Caco-2 (cell line): ENCODE measurements at regions not wholly inside any gene's neighbourhood (a gene's known extent, or its start where the extent isn't known, plus 50 kb on each side); places are given as distances from the start of the nearest gene placed in this dataset.

ENCODE experiments used
- BruUV-seq: library from RNA; stranded (reverse); fragments of 400-500 nt; replicated peaks from 2 replicates; lab custom pipeline; 2021; lab: Mats Ljungman, UMichigan
- CTCF ChIA-PET: fragments of 300-600 bp; sonication (Branson Sonifier 250); formaldehyde crosslinking; loops from one replicate; lab custom pipeline; 2022; ENCODE audit warnings: antibody characterized with exemption; lab: Charles Lee
- POLR2A ChIA-PET: fragments of 300-600 bp; sonication (Branson Sonifier 250); formaldehyde crosslinking; loops from one replicate; lab custom pipeline; 2022; ENCODE audit warnings: antibody characterized with exemption; lab: Charles Lee
- DNase-seq, 2 experiments: peaks; one replicate each; pipeline versions ENCODE4 v3.0.0 to v3.0.0-alpha.2; 2020 to 2022
- H3K27me3 ChIP-seq: replicated peaks from 2 replicates; pipeline ENCODE4 v1.6.0; 2011; ENCODE audit warnings: low read length; ENCODE audit not compliant: control insufficient read depth, insufficient read depth
- H3K36me3 ChIP-seq: 2 replicates; pipeline ENCODE4 v1.5.1; 2011; ENCODE audit warnings: low read length; ENCODE audit not compliant: control insufficient read depth, insufficient read depth
- H3K4me1 ChIP-seq: fragments of 250-450 bp; sonication (Bioruptor Pico); 2 replicates; pipeline ENCODE4 v1.5.1; 2020; ENCODE audit warnings: mild to moderate bottlenecking
- H3K4me3 ChIP-seq: 2 replicates; pipeline ENCODE4 v1.5.1; 2011; ENCODE audit warnings: low read depth, mild to moderate bottlenecking, control low read depth, low read length
- H3K9me3 ChIP-seq: fragments of 250-450 bp; sonication (Bioruptor Pico); 2 replicates; pipeline ENCODE4 v1.5.1; 2020; ENCODE audit warnings: mild to moderate bottlenecking, moderate library complexity
- H3K27ac Mint-ChIP-seq: one replicate; pipeline ENCODE4 v1.8.0; 2022; ENCODE audit warnings: mixed read lengths; ENCODE audit not compliant: unreplicated experiment
- H3K27me3 Mint-ChIP-seq: one replicate; pipeline ENCODE4 v1.8.0; 2022; ENCODE audit warnings: mixed read lengths; ENCODE audit not compliant: insufficient read depth, unreplicated experiment
- H3K36me3 Mint-ChIP-seq: one replicate; pipeline ENCODE4 v1.8.0; 2022; ENCODE audit warnings: mild to moderate bottlenecking, mixed read lengths; ENCODE audit not compliant: insufficient read depth, unreplicated experiment
- H3K4me1 Mint-ChIP-seq: one replicate; pipeline ENCODE4 v1.8.0; 2022; ENCODE audit warnings: low read depth, mixed read lengths; ENCODE audit not compliant: unreplicated experiment
- H3K4me3 Mint-ChIP-seq: one replicate; pipeline ENCODE4 v1.8.0; 2022; ENCODE audit warnings: mild to moderate bottlenecking, moderate library complexity, mixed read lengths; ENCODE audit not compliant: unreplicated experiment
- H3K9me3 Mint-ChIP-seq: one replicate; pipeline ENCODE4 v1.8.0; 2022; ENCODE audit warnings: mixed read lengths; ENCODE audit not compliant: unreplicated experiment
- intact Hi-C: fragments of 100-400 bp; cut with micrococcal nuclease; formaldehyde crosslinking; loops from one replicate; pipeline ENCODE4 v1.10.0; 2022; ENCODE audit not compliant: unreplicated experiment
- TF ChIP-seq, protein P1 (sequence below), 2 experiments: fragments of 200-600 bp in 1 of 2; IDR thresholded peaks; 1 replicate in 1 of 2; 2 replicates in 1 of 2; pipeline versions ENCODE4 v1.5.1 to v1.8.0; 2011 to 2022; ENCODE audit warnings: antibody characterized with exemption in 1 of 2, control low read depth in 1 of 2, inconsistent platforms in 1 of 2, low read depth in 1 of 2, low read length in 1 of 2, mild to moderate bottlenecking in 1 of 2, moderate library complexity in 1 of 2; ENCODE audit not compliant: insufficient read depth in 1 of 2, severe bottlenecking in 1 of 2, unreplicated experiment in 1 of 2

DNA sequence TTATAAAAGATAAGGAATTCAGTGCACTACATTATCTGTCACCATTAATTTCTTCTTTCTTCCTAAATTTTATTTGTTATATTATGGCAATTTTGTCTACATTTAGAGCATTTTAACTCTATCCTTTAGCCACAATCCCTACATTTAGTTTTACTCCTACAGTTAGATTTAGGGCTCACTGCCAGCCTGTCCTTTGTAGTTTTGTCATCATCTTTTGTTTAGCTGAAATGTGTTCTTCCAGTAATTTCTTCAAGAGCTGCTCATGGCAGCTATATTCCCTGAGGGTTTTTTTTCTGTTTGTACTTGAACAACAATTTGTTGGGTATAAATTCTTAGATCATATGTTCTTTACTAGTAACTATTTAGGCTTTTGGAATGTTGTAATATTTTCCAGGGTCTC lies 72.7 kb upstream of the B3GAT2 start:
- ChIA-PET CTCF (no interaction called here), POLR2A (no interaction called here)
- DNase-seq, result no peak
- intact Hi-C loops, result no loop called here
- H3K4me3 Mint-ChIP-seq, result no peak overlapping the region
- no peak overlapping the region for H3K27ac Mint-ChIP-seq
- H3K9me3 Mint-ChIP-seq, result no peaks in the 10 kb centered on the region
- H3K9me3 ChIP-seq, result no peaks in the 10 kb centered on the region
- TF ChIP-seq, protein P1, sequence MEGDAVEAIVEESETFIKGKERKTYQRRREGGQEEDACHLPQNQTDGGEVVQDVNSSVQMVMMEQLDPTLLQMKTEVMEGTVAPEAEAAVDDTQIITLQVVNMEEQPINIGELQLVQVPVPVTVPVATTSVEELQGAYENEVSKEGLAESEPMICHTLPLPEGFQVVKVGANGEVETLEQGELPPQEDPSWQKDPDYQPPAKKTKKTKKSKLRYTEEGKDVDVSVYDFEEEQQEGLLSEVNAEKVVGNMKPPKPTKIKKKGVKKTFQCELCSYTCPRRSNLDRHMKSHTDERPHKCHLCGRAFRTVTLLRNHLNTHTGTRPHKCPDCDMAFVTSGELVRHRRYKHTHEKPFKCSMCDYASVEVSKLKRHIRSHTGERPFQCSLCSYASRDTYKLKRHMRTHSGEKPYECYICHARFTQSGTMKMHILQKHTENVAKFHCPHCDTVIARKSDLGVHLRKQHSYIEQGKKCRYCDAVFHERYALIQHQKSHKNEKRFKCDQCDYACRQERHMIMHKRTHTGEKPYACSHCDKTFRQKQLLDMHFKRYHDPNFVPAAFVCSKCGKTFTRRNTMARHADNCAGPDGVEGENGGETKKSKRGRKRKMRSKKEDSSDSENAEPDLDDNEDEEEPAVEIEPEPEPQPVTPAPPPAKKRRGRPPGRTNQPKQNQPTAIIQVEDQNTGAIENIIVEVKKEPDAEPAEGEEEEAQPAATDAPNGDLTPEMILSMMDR (IDR thresholded peaks at IDR 0.05; ENCODE audit: insufficient read depth in 1 of 2, low read depth in 1 of 2, low read length in 1 of 2, severe bottlenecking in 1 of 2, unreplicated experiment in 1 of 2), result no peak
- H3K4me3 ChIP-seq, result no peak overlapping the region
- peaks cover 6% of the 10 kb centered on the region for H3K4me1 Mint-ChIP-seq
- no peaks in the 10 kb centered on the region for H3K27me3 Mint-ChIP-seq
- no TSS peak for BruUV-seq
- H3K36me3 Mint-ChIP-seq, result no peaks in the 10 kb centered on the region
- peaks cover 5% of the 10 kb centered on the region; the same call in 1 of the 2 replicates for H3K4me1 ChIP-seq
- no peaks in the 10 kb centered on the region for H3K36me3 ChIP-seq
- no peaks in the 10 kb centered on the region for H3K27me3 ChIP-seq

DNA sequence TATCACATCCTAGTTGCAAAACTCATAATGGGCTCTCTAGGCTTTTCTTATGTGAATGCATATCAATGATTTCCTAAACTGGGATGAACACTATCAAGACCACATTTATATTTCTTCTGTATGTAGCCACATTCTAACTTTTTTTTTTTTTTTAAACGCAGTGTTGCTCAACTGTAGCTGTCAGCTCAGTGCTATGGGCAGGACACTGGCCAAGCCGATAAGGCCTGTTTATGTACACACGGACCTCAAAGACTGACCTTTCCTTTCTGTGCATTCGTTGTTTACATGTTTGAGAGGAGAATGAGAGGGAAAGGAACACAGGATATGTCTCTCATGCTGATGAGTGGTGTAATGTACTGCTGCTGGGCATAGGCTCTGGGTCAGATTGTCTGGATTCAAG lies 75.1 kb upstream of the B3GAT2 start:
- Histone ChIP-seq H3K27me3 (no peaks in the 10 kb centered on the region), H3K4me1 (peaks cover 14% of the 10 kb centered on the region), H3K36me3 (no peaks in the 10 kb centered on the region), H3K4me3 (no peak overlapping the region), H3K9me3 (no peaks in the 10 kb centered on the region)
- DNase-seq, result no peak
- intact Hi-C loops, result no loop called here
- no peak overlapping the region for H3K4me3 Mint-ChIP-seq
- ChIA-PET POLR2A (interaction anchor here (0.7 kb wide), 1 partner anchor 865 kb away, joined by 3 read pairs; no protein-coding TSS in a partner anchor), CTCF (no interaction called here)
- TF ChIP-seq, protein P1 (IDR thresholded peaks at IDR 0.05; ENCODE audit: insufficient read depth in 1 of 2, low read depth in 1 of 2, low read length in 1 of 2, severe bottlenecking in 1 of 2, unreplicated experiment in 1 of 2), result no peak
- no peaks in the 10 kb centered on the region for H3K9me3 Mint-ChIP-seq
- BruUV-seq, result no TSS peak
- H3K27ac Mint-ChIP-seq, result no peak overlapping the region
- no peaks in the 10 kb centered on the region for H3K27me3 Mint-ChIP-seq
- peaks cover 4% of the 10 kb centered on the region for H3K36me3 Mint-ChIP-seq
- peaks cover 6% of the 10 kb centered on the region for H3K4me1 Mint-ChIP-seq

DNA sequence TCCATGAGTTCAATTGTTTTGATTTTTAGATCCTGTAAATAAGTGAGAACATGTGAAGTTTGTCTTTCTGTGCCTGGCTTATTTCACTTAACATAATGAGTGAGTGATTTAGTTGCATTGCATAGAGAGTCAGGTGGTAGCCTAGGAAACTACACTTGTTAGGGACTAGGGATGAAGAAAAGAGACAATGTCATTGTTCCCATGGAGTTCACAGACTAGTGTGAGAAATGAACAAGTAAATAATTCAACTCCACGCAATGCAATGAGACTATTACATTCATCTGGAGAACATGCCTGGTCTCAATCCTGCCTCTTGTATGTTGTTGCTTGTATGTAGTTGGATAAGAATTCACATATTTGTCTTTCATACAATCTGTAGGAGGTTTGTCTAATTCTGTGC lies 76.3 kb upstream of the B3GAT2 start:
- ChIA-PET CTCF (no interaction called here), POLR2A (no interaction called here)
- no peak for DNase-seq
- Mint-ChIP-seq H3K36me3 (peaks cover 6% of the 10 kb centered on the region), H3K4me3 (no peak overlapping the region), H3K27me3 (no peaks in the 10 kb centered on the region), H3K27ac (no peak overlapping the region), H3K4me1 (peaks cover 6% of the 10 kb centered on the region), H3K9me3 (no peaks in the 10 kb centered on the region)
- no peak overlapping the region for H3K4me3 ChIP-seq
- H3K27me3 ChIP-seq, result no peaks in the 10 kb centered on the region
- BruUV-seq, result no TSS peak
- TF ChIP-seq, protein P1 (IDR thresholded peaks at IDR 0.05; ENCODE audit: insufficient read depth in 1 of 2, low read depth in 1 of 2, low read length in 1 of 2, severe bottlenecking in 1 of 2, unreplicated experiment in 1 of 2), result no peak
- H3K4me1 ChIP-seq, result peaks cover 14% of the 10 kb centered on the region
- no peaks in the 10 kb centered on the region for H3K9me3 ChIP-seq
- no peaks in the 10 kb centered on the region for H3K36me3 ChIP-seq
- intact Hi-C loops, result no loop called here
